GM12878 (cell line): ENCODE measurements at regions not wholly inside any gene's neighbourhood (a gene's known extent, or its start where the extent isn't known, plus 50 kb on each side); places are given as distances from the start of the nearest gene placed in this dataset.

Source experiments
- ATAC-seq: fragments of 200-7000 bp; cut with Tn5 transposase; 3 replicates; pipeline ENCODE4 v1.9.1; 2020; ENCODE audit warnings: mild to moderate bottlenecking, moderate library complexity
- BruUV-seq: library from RNA; stranded (reverse); fragments of 400-500 nt; replicated peaks from 2 replicates; lab custom pipeline; 2021; lab: Mats Ljungman, UMichigan
- CTCF ChIA-PET: fragments of 300-600 bp; sonication (Branson Sonifier 250); formaldehyde crosslinking; extraction: SDS; loops from one replicate; lab custom pipeline; 2021; ENCODE audit warnings: inconsistent platforms; lab: Yijun Ruan, JAX
- POLR2A ChIA-PET: fragments of 350-600 bp; formaldehyde crosslinking; extraction: SDS; loops from one replicate; lab custom pipeline; 2021; ENCODE audit warnings: inconsistent platforms; lab: Charles Lee
- RAD21 ChIA-PET: fragments of 300-600 bp; sonication (Branson Sonifier 250); formaldehyde crosslinking; loops from one replicate; lab custom pipeline; 2023; ENCODE audit warnings: antibody characterized with exemption; ENCODE audit not compliant: unreplicated experiment; lab: Charles Lee
- SMC1A ChIA-PET: fragments of 300-600 bp; sonication (Branson Sonifier 250); formaldehyde crosslinking; loops from one replicate; lab custom pipeline; 2023; ENCODE audit not compliant: unreplicated experiment, uncharacterized antibody; lab: Charles Lee
- DNase-seq: peaks from one replicate; pipeline ENCODE4 v3.0.0-alpha.2; 2011; ENCODE audit warnings: low read depth, low spot score
- FAIRE-seq: peaks from 3 replicates; lab custom pipeline; 2011; peaks lifted over from hg19 to GRCh38; lab: Jason Lieb, UNC
- H2AFZ ChIP-seq: 2 replicates; pipeline ENCODE4 v1.6.0; 2011; ENCODE audit warnings: low read depth, low read length, control low read depth; ENCODE audit not compliant: control insufficient read depth
- H3K27ac ChIP-seq: 2 replicates; pipeline ENCODE4 v1.5.1; 2011; ENCODE audit warnings: control low read depth; ENCODE audit not compliant: control insufficient read depth, insufficient read depth
- H3K27me3 ChIP-seq, 2 experiments: replicated peaks in 1 of 2; 2 replicates each; pipeline versions ENCODE4 v1.6.0 to v1.6.1; 2011; ENCODE audit warnings: low read length in 1 of 2; ENCODE audit not compliant: control insufficient read depth in 2 of 2, insufficient read depth in 2 of 2
- H3K36me3 ChIP-seq, 2 experiments: 2 replicates each; pipeline ENCODE4 v1.5.1; 2011; ENCODE audit warnings: low read length in 1 of 2; ENCODE audit not compliant: control insufficient read depth in 2 of 2, insufficient read depth in 2 of 2
- H3K4me1 ChIP-seq: 2 replicates; pipeline ENCODE4 v1.6.1; 2011; ENCODE audit warnings: mild to moderate bottlenecking, low read length, moderate library complexity, mixed read lengths; ENCODE audit not compliant: control insufficient read depth, insufficient read depth
- H3K4me2 ChIP-seq: 2 replicates; pipeline ENCODE4 v1.6.0; 2011; ENCODE audit warnings: control low read depth; ENCODE audit not compliant: control insufficient read depth, insufficient read depth
- H3K4me3 ChIP-seq: fragments of 200-600 bp; sonication (generic); 2 replicates; pipeline ENCODE4 v1.5.1; 2016
- H3K79me2 ChIP-seq: 2 replicates; pipeline ENCODE4 v1.6.0; 2011; ENCODE audit warnings: low read length; ENCODE audit not compliant: control insufficient read depth, insufficient read depth
- H3K9ac ChIP-seq: 2 replicates; pipeline ENCODE4 v1.8.0; 2011; ENCODE audit warnings: low read length, control low read depth, mixed read lengths; ENCODE audit not compliant: control insufficient read depth, insufficient read depth
- H3K9me3 ChIP-seq: replicated peaks from 3 replicates; pipeline ENCODE4 v1.5.1; 2011; ENCODE audit warnings: mild to moderate bottlenecking, low read length; ENCODE audit not compliant: control insufficient read depth, insufficient read depth
- H4K20me1 ChIP-seq: 2 replicates; pipeline ENCODE4 v1.6.0; 2011; ENCODE audit not compliant: control insufficient read depth, insufficient read depth
- BHLHE40 ChIP-seq, 2 experiments: fragments of 450-650 bp in 1 of 2; IDR thresholded peaks; 2 replicates each; pipeline ENCODE4 v1.6.1; 2011 to 2017; ENCODE audit warnings: low read depth in 2 of 2, borderline replicate concordance in 1 of 2, improper control_type of control experiment in 1 of 2, low read length in 1 of 2, mild to moderate bottlenecking in 1 of 2
- DPF2 ChIP-seq: fragments of 450-650 bp; IDR thresholded peaks from 2 replicates; pipeline ENCODE4 v1.6.1; 2017; ENCODE audit warnings: mild to moderate bottlenecking
- NBN ChIP-seq: fragments of 450-650 bp; IDR thresholded peaks from 2 replicates; pipeline ENCODE4 v1.6.1; 2016
- PML ChIP-seq: IDR thresholded peaks from 2 replicates; pipeline ENCODE4 v1.6.1; 2012; ENCODE audit warnings: low read length, inconsistent platforms
- RAD51 ChIP-seq: fragments of 450-650 bp; IDR thresholded peaks from 2 replicates; pipeline ENCODE4 v1.6.1; 2016; ENCODE audit warnings: moderate library complexity, mild to moderate bottlenecking, inconsistent platforms
- WGBS: methylation state at CpG from one replicate; pipeline ENCODE4 v1.1.6; 2016; ENCODE audit warnings: low lambda C conversion rate; ENCODE audit not compliant: insufficient replicate concordance, insufficient coverage; ENCODE audit errors: missing lambda C conversion rate; 5-methylcytosine and 5-hydroxymethylcytosine counted together
- in situ Hi-C: fragments of 300-500 bp; cut with MboI; formaldehyde crosslinking; loops from 9 replicates; pipeline ENCODE4 v1.14.3; 2018; ENCODE audit warnings: mixed read lengths
- intact Hi-C: fragments of 100-400 bp; cut with micrococcal nuclease; formaldehyde crosslinking; loops from one replicate; pipeline ENCODE4 v1.14.2; 2022; ENCODE audit not compliant: unreplicated experiment
- TF ChIP-seq, protein P1 (sequence below): IDR thresholded peaks from 2 replicates; pipeline ENCODE4 v1.6.1; 2011; ENCODE audit warnings: low read depth, mild to moderate bottlenecking, low read length, moderate library complexity, borderline replicate concordance; ENCODE audit errors: extremely low read depth

DNA sequence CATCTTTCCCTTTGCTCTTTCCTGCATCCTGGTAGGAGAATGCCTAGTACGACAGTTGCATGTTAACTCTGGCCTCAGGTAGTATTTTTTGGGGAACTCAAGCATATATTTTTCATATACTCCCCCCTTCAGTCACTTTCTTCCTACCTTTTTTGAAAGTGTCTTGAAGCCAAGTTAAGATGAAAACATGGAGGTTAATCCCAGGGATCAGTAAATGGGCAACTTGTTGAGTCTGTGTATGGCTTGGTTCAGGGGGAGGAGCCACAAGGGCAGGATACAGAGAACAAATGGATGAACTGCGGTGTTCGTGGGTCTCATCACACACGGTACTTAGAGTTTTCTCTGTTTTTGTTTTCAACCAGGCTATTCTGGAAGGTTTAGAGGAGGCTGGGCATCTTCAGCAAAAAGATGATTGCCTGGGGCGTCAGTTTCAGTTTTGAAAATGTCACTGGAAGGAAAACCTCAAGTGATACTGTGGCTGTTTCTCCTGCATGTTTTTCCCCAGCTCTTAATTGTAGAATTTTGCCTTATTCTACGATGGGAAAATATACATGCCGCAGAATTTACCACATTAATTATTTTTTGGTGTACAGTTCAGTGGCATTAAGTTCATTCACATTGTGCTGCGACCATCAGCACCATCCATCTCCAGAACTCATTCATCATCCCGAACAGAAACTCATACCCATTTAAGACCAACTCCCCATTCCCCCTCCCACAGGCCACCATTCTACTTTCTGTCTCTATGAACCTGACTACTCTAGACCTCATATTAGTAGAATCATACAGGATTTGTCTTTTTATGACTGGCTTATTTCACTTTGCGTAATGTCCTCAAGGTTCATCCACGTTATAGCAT lies 71.5 kb downstream of the MAP10 start:
- H3K27me3 ChIP-seq = no peaks in the 10 kb centered on the region
- DNase-seq = no peak
- H3K4me1 ChIP-seq = no peaks in the 10 kb centered on the region
- no peak for FAIRE-seq
- no peaks in the 10 kb centered on the region for H4K20me1 ChIP-seq
- no peaks in the 10 kb centered on the region for H3K9me3 ChIP-seq
- intact Hi-C loops (no loop called here), in situ Hi-C loops (no loop called here)
- WGBS = 47% methylated on average over 11 of the region's 11 CpGs
- no peak for ATAC-seq
- H3K9ac ChIP-seq = no peak overlapping the region
- ChIA-PET SMC1A (no interaction called here), CTCF (no interaction called here), POLR2A (no interaction called here), RAD21 (no interaction called here)
- no peaks in the 10 kb centered on the region for H3K79me2 ChIP-seq
- BruUV-seq = no TSS peak
- no peak overlapping the region for H2AFZ ChIP-seq
- H3K36me3 ChIP-seq = no peaks in the 10 kb centered on the region
- no peak overlapping the region for H3K4me3 ChIP-seq
- no peak overlapping the region for H3K4me2 ChIP-seq
- H3K27ac ChIP-seq = no peak overlapping the region
- TF ChIP-seq NBN = no peak
- TF ChIP-seq PML = no peak
- TF ChIP-seq DPF2 = no peak

DNA sequence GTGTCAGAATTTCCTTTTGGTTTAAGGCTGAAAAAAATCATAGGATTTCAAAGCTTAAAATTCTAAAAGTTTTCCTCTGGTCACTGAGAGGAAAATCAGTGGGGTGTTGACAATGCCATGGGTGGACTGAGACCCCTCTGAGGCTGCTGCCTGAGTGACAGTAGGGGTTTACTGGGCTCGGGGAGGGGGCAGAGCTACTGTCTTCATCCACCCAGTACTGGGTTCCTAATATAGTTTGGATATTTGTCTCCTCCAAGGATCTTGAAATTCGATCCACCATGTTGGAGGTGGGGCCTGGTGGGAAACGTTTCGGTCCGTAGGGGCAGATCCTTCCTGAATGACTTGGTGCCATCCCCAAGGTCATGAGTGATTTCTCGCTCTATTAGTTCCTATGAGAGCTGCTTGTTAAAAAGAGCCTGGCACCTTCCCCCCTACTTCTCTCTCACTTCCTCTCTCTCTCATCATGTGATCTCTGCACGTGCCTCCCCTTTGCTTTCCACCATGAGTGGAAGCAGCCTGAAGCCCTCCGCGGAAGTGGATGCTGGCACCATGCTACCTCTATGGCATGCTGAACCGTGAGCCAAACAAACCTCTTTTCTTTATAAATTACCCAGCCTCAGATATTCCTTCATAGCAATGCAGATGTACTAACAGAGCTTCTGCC lies 72.3 kb downstream of the MAP10 start:
- ATAC-seq (no peak), FAIRE-seq (no peak), DNase-seq (no peak)
- no peak overlapping the region for H3K4me3 ChIP-seq
- no peak overlapping the region for H3K9ac ChIP-seq
- ChIA-PET CTCF (no interaction called here), POLR2A (no interaction called here), SMC1A (interaction anchor here (1.6 kb wide), 1 partner anchor 8 kb away, joined by 3 read pairs; no protein-coding TSS in a partner anchor), RAD21 (no interaction called here)
- H2AFZ ChIP-seq = no peak overlapping the region
- 0 out of 2 replicates have a peak, but pooled peaks have one; percentile 28 for TF ChIP-seq RAD51
- TF ChIP-seq, protein P1, sequence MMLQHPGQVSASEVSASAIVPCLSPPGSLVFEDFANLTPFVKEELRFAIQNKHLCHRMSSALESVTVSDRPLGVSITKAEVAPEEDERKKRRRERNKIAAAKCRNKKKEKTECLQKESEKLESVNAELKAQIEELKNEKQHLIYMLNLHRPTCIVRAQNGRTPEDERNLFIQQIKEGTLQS = no peak
- TF ChIP-seq BHLHE40 (IDR thresholded peaks at IDR 0.05; ENCODE audit: borderline replicate concordance in 1 of 2, low read depth in 2 of 2, low read length in 1 of 2) = peak in 1 of 2 experiments; percentile 53; a peak in 1 of 4 replicates
- H3K27me3 ChIP-seq = no peaks in the 10 kb centered on the region
- in situ Hi-C loops = no loop called here
- no peaks in the 10 kb centered on the region for H3K9me3 ChIP-seq
- intact Hi-C loops = no loop called here
- no peak overlapping the region for H3K27ac ChIP-seq
- H3K4me1 ChIP-seq = no peaks in the 10 kb centered on the region
- H3K36me3 ChIP-seq = no peaks in the 10 kb centered on the region
- WGBS = 30% methylated on average over 10 of the region's 10 CpGs
- no peak overlapping the region for H3K4me2 ChIP-seq
- no peaks in the 10 kb centered on the region for H3K79me2 ChIP-seq
- BruUV-seq = no TSS peak
- no peaks in the 10 kb centered on the region for H4K20me1 ChIP-seq
